Renal cortical epithelial cell (primary cell): ENCODE measurements at regions not wholly inside any gene's neighbourhood (a gene's known extent, or its start where the extent isn't known, plus 50 kb on each side); places are given as distances from the start of the nearest gene placed in this dataset.
"Not testable (repeated sequence)": the region's sequence is repeated elsewhere in the genome, so short reads cannot be mapped to it uniquely, and the experiment has no call there.

Experiments
- DNase-seq: peaks from one replicate; pipeline ENCODE4 v3.0.0-alpha.2; 2011; ENCODE audit warnings: low read depth

GRCh38 chr4:3615386-3616286 lies 83.4 kb upstream of the LRPAP1 start:
- no peak for DNase-seq

- DNase-seq = no peak
Observed at GRCh38 chr4:3614731-3614980, 82.4 kb upstream of the LRPAP1 start.

- no peak for DNase-seq
Observed at GRCh38 chr4:3613967-3614730, 81.9 kb upstream of the LRPAP1 start.

- DNase-seq = no peak
Observed at GRCh38 chr4:3612934-3613333, 80.7 kb upstream of the LRPAP1 start.

GRCh38 chr4:3612281-3612680 lies 80.1 kb upstream of the LRPAP1 start:
- DNase-seq = no peak

GRCh38 chr4:3611778-3612177 lies 79.6 kb upstream of the LRPAP1 start:
- DNase-seq = no peak

GRCh38 chr4:3610851-3611250 lies 78.6 kb upstream of the LRPAP1 start:
- not testable (repeated sequence) for DNase-seq

- not testable (repeated sequence) for DNase-seq
Observed at GRCh38 chr4:3609905-3610304, 77.7 kb upstream of the LRPAP1 start.

- DNase-seq = no peak
Observed at GRCh38 chr4:3607690-3608552, 75.7 kb upstream of the LRPAP1 start.

- DNase-seq = not testable (repeated sequence)
Observed at GRCh38 chr4:3606850-3607249, 74.6 kb upstream of the LRPAP1 start.

- DNase-seq = not testable (repeated sequence)
Observed at GRCh38 chr4:3606271-3606670, 74.0 kb upstream of the LRPAP1 start.

GRCh38 chr4:3605491-3605890 lies 73.3 kb upstream of the LRPAP1 start:
- no peak for DNase-seq

GRCh38 chr4:3602886-3603645 lies 70.8 kb upstream of the LRPAP1 start:
- DNase-seq = not testable (repeated sequence)

- no peak for DNase-seq
Observed at GRCh38 chr4:3601992-3602391, 69.8 kb upstream of the LRPAP1 start.

- DNase-seq = not testable (repeated sequence)
Observed at GRCh38 chr4:3601108-3601690, 69.0 kb upstream of the LRPAP1 start.

- DNase-seq = no peak
Observed at GRCh38 chr4:3599951-3600350, 67.7 kb upstream of the LRPAP1 start.

GRCh38 chr4:3598695-3599227 lies 66.5 kb upstream of the LRPAP1 start:
- DNase-seq = no peak

- DNase-seq = not testable (repeated sequence)
Observed at GRCh38 chr4:3597896-3598505, 65.8 kb upstream of the LRPAP1 start.

- DNase-seq = not testable (repeated sequence)
Observed at GRCh38 chr4:3596957-3597733, 64.9 kb upstream of the LRPAP1 start.
